ENCODE measurements at regions not wholly inside any gene's neighbourhood (a gene's known extent, or its start where the extent isn't known, plus 50 kb on each side); places are given as distances from the start of the nearest gene placed in this dataset.

- TF ChIP-seq TAF1 (IDR thresholded peaks at IDR 0.05; ENCODE audit: borderline replicate concordance, insufficient read depth, low read length) = no peak
- TF ChIP-seq POLR2AphosphoS5 (IDR thresholded peaks at IDR 0.05; ENCODE audit: low read depth, low read length) = no peak
These were observed 514.7 kb downstream of the MTRR start for GRCh38 chr5:8383616-8384015.

Data from PFSK-1 (cell line).